Endothelial cell of umbilical vein (primary cell): ENCODE measurements at regions not wholly inside any gene's neighbourhood (a gene's known extent, or its start where the extent isn't known, plus 50 kb on each side); places are given as distances from the start of the nearest gene placed in this dataset.

Experiments used
- CTCF ChIP-seq, 2 donors: IDR thresholded peaks; 1 replicate in 1 of 2; 2 replicates in 1 of 2; pipeline ENCODE4 v1.5.1; 2011; ENCODE audit warnings: low read length in 2 of 2, mild to moderate bottlenecking in 2 of 2, moderate library complexity in 2 of 2, control low read depth in 1 of 2, inconsistent platforms in 1 of 2, low read depth in 1 of 2; ENCODE audit not compliant: insufficient read depth in 1 of 2; ENCODE audit errors: extremely low read depth in 1 of 2
- JUN ChIP-seq: IDR thresholded peaks from 2 replicates; pipeline ENCODE4 v1.6.1; 2011; ENCODE audit warnings: borderline replicate concordance, low read depth; ENCODE audit not compliant: insufficient read length, insufficient read depth
- MAX ChIP-seq: IDR thresholded peaks from 2 replicates; pipeline ENCODE4 v1.6.1; 2011; ENCODE audit not compliant: insufficient read depth, insufficient read length
- POLR2A ChIP-seq: IDR thresholded peaks from 2 replicates; pipeline ENCODE4 v1.6.1; 2012; ENCODE audit warnings: low read depth, mild to moderate bottlenecking, control low read depth, low read length

DNA sequence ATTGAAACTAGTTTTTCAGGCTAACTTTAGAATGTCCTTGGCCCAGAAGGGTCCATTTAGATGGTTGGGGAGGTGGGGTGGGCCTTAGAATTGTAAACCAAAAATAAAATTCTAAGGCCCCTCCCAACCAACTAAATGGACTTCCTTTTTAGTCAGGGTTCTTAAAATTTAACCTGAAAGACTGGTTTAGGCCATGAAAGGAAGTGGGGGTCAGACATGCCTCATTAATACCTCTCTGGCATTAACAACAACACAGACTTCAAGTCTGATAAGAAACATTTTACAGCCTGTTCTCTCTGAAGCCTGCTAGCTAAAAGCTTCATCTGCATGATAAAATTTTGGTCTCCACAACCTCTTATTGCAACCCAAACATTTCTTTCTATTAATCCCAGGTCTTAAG lies 65.5 kb upstream of the TNC start:
- no peak for TF ChIP-seq POLR2A
- no peak for TF ChIP-seq CTCF (IDR thresholded peaks at IDR 0.05; ENCODE audit: extremely low read depth in 1 of 2, insufficient read depth in 1 of 2, low read depth in 1 of 2, low read length in 2 of 2)
- no peak for TF ChIP-seq JUN
- TF ChIP-seq MAX = no peak
